ENCODE measurements at regions not wholly inside any gene's neighbourhood (a gene's known extent, or its start where the extent isn't known, plus 50 kb on each side); places are given as distances from the start of the nearest gene placed in this dataset.

DNA sequence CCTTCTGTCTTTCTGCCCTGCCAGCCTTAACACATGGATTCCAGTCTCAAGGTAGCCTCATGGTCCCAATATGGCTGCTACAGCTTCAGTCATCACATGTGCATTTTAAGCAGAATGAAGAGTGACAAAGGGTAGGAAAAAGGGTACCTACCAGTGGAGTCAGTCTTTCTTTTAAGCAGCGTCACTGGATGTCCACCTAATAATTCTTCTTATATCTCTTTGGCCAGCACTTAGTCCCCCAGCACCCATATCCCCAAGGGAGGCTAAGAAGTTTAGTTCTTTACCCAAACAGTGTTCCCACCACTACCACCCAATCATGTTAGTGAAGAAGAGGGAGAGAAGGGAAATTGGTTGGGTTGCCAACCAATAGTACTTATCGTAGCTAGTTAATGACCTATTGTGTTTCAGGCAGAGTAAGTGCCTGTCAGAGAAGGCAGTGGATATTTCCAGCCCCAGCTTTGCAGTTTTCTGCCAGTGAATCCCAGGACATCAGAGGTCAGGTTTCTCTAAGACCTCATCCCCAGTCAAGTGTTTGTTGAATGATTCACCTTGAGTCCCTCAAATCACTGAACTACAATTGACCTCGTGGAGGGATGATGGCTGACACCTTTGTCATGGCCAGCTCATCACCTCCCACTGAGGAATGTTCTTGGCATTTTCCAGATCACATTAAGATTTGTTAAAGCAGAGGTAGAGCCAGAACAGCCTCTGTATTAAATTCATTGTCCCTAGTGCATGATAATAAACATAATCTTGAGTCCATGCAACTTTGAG is 250.9 kb upstream of the CRY1 start (continued):
- TF ChIP-seq ZNF660 (CRISPR knock-in tag; IDR thresholded peaks at IDR 0.05; ENCODE audit: borderline replicate concordance, low read depth), result no peak
- TF ChIP-seq ZNF512 (CRISPR knock-in tag; IDR thresholded peaks at IDR 0.05), result no peak
- TF ChIP-seq KAT2B (IDR thresholded peaks at IDR 0.05; ENCODE audit: borderline replicate concordance, low read depth, low read length), result no peak
- TF ChIP-seq TARDBP (CRISPR knock-in tag; IDR thresholded peaks at IDR 0.05), result no peak
- no peak for TF ChIP-seq U2AF2 (IDR thresholded peaks at IDR 0.05; ENCODE audit: low read depth, low read length)
- TF ChIP-seq, protein P1, sequence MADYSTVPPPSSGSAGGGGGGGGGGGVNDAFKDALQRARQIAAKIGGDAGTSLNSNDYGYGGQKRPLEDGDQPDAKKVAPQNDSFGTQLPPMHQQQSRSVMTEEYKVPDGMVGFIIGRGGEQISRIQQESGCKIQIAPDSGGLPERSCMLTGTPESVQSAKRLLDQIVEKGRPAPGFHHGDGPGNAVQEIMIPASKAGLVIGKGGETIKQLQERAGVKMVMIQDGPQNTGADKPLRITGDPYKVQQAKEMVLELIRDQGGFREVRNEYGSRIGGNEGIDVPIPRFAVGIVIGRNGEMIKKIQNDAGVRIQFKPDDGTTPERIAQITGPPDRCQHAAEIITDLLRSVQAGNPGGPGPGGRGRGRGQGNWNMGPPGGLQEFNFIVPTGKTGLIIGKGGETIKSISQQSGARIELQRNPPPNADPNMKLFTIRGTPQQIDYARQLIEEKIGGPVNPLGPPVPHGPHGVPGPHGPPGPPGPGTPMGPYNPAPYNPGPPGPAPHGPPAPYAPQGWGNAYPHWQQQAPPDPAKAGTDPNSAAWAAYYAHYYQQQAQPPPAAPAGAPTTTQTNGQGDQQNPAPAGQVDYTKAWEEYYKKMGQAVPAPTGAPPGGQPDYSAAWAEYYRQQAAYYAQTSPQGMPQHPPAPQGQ (CRISPR knock-in tag; IDR thresholded peaks at IDR 0.05; ENCODE audit: borderline replicate concordance), result no peak
- no peak for TF ChIP-seq ZNF652 (CRISPR knock-in tag; IDR thresholded peaks at IDR 0.05; ENCODE audit: borderline replicate concordance, low read depth)
- no peak for TF ChIP-seq ZNF607 (CRISPR knock-in tag; IDR thresholded peaks at IDR 0.05; ENCODE audit: borderline replicate concordance)
- no peak for TF ChIP-seq CREB1 (IDR thresholded peaks at IDR 0.05)
- no peak for TF ChIP-seq CREB1 (CRISPR knock-in tag; IDR thresholded peaks at IDR 0.05)
- TF ChIP-seq, protein P2, sequence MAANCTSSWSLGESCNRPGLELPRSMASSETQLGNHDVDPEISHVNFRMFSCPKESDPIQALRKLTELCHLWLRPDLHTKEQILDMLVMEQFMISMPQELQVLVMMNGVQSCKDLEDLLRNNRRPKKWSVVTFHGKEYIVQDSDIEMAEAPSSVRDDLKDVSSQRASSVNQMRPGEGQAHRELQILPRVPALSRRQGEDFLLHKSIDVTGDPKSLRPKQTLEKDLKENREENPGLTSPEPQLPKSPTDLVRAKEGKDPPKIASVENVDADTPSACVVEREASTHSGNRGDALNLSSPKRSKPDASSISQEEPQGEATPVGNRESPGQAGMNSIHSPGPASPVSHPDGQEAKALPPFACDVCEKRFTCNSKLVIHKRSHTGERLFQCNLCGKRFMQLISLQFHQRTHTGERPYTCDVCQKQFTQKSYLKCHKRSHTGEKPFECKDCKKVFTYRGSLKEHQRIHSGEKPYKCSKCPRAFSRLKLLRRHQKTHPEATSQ (CRISPR knock-in tag; IDR thresholded peaks at IDR 0.05; ENCODE audit: borderline replicate concordance), result no peak
- TF ChIP-seq, protein P3, sequence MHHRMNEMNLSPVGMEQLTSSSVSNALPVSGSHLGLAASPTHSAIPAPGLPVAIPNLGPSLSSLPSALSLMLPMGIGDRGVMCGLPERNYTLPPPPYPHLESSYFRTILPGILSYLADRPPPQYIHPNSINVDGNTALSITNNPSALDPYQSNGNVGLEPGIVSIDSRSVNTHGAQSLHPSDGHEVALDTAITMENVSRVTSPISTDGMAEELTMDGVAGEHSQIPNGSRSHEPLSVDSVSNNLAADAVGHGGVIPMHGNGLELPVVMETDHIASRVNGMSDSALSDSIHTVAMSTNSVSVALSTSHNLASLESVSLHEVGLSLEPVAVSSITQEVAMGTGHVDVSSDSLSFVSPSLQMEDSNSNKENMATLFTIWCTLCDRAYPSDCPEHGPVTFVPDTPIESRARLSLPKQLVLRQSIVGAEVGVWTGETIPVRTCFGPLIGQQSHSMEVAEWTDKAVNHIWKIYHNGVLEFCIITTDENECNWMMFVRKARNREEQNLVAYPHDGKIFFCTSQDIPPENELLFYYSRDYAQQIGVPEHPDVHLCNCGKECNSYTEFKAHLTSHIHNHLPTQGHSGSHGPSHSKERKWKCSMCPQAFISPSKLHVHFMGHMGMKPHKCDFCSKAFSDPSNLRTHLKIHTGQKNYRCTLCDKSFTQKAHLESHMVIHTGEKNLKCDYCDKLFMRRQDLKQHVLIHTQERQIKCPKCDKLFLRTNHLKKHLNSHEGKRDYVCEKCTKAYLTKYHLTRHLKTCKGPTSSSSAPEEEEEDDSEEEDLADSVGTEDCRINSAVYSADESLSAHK (CRISPR knock-in tag; IDR thresholded peaks at IDR 0.05; ENCODE audit: borderline replicate concordance), result no peak
- no peak for TF ChIP-seq ZNF17 (CRISPR knock-in tag; IDR thresholded peaks at IDR 0.05)
- no peak for TF ChIP-seq REL (CRISPR knock-in tag; conservative IDR thresholded peaks at IDR 0.05)
- no peak for TF ChIP-seq MAX (IDR thresholded peaks at IDR 0.05)
- no peak for TF ChIP-seq ZFP36 (IDR thresholded peaks at IDR 0.05; ENCODE audit: borderline replicate concordance, low read depth, low read length, partially characterized antibody)
- TF ChIP-seq MATR3 (CRISPR knock-in tag; IDR thresholded peaks at IDR 0.05), result no peak
